Nephron progenitor cell (in vitro differentiated cells): ENCODE measurements at regions not wholly inside any gene's neighbourhood (a gene's known extent, or its start where the extent isn't known, plus 50 kb on each side); places are given as distances from the start of the nearest gene placed in this dataset.
"Not testable (repeated sequence)": the region's sequence is repeated elsewhere in the genome, so short reads cannot be mapped to it uniquely, and the experiment has no call there.

Source experiments
- DNase-seq: peaks from one replicate; pipeline ENCODE4 v3.0.0; 2021
- H3K27ac Mint-ChIP-seq: 2 replicates; pipeline ENCODE4 v1.8.0; 2021; ENCODE audit warnings: mild to moderate bottlenecking, moderate library complexity, mixed read lengths
- H3K27me3 Mint-ChIP-seq: 2 replicates; pipeline ENCODE4 v1.8.0; 2021; ENCODE audit warnings: mild to moderate bottlenecking, low read depth, mixed read lengths; ENCODE audit not compliant: poor library complexity
- H3K36me3 Mint-ChIP-seq: 2 replicates; pipeline ENCODE4 v1.8.0; 2021; ENCODE audit warnings: low read depth, mixed read lengths
- H3K4me1 Mint-ChIP-seq: 2 replicates; pipeline ENCODE4 v1.8.0; 2021; ENCODE audit warnings: mixed read lengths
- H3K4me3 Mint-ChIP-seq: 2 replicates; pipeline ENCODE4 v1.8.0; 2021; ENCODE audit warnings: mild to moderate bottlenecking, moderate library complexity, mixed read lengths
- H3K9me3 Mint-ChIP-seq: 2 replicates; pipeline ENCODE4 v1.8.0; 2021; ENCODE audit warnings: mild to moderate bottlenecking, moderate library complexity, mixed read lengths
- CTCF ChIP-seq: fragments of 200-600 bp; sonication (generic); IDR thresholded peaks from 2 replicates; pipeline ENCODE4 v1.5.0; 2021; ENCODE audit warnings: antibody characterized with exemption

- no peaks in the 10 kb centered on the region for H3K36me3 Mint-ChIP-seq
- H3K9me3 Mint-ChIP-seq: peaks cover 32% of the 10 kb centered on the region
- TF ChIP-seq CTCF: no peak
- H3K27ac Mint-ChIP-seq: no peak overlapping the region
- H3K4me1 Mint-ChIP-seq: peaks cover 20% of the 10 kb centered on the region
- DNase-seq: no peak
- H3K4me3 Mint-ChIP-seq: no peak overlapping the region
- no peaks in the 10 kb centered on the region for H3K27me3 Mint-ChIP-seq
Observed at GRCh38 chr6:25154034-25154596, 125.1 kb upstream of the CARMIL1 start.

- Mint-ChIP-seq H3K36me3 (no peaks in the 10 kb centered on the region), H3K9me3 (peaks cover 43% of the 10 kb centered on the region), H3K27ac (no peak overlapping the region), H3K4me1 (peaks cover 20% of the 10 kb centered on the region), H3K4me3 (no peak overlapping the region), H3K27me3 (no peaks in the 10 kb centered on the region)
- no peak for TF ChIP-seq CTCF
- DNase-seq: no peak
Observed at GRCh38 chr6:25155211-25155610, 124.0 kb upstream of the CARMIL1 start.

- H3K36me3 Mint-ChIP-seq: no peaks in the 10 kb centered on the region
- no peak overlapping the region for H3K27ac Mint-ChIP-seq
- no peak overlapping the region for H3K4me3 Mint-ChIP-seq
- H3K27me3 Mint-ChIP-seq: no peaks in the 10 kb centered on the region
- H3K9me3 Mint-ChIP-seq: peaks cover 51% of the 10 kb centered on the region
- TF ChIP-seq CTCF: no peak
- H3K4me1 Mint-ChIP-seq: peaks cover 20% of the 10 kb centered on the region
- no peak for DNase-seq
Observed at GRCh38 chr6:25156123-25156522, 123.1 kb upstream of the CARMIL1 start.

- Mint-ChIP-seq H3K9me3 (peaks cover 60% of the 10 kb centered on the region), H3K4me1 (peaks cover 20% of the 10 kb centered on the region), H3K27ac (no peak overlapping the region), H3K4me3 (no peak overlapping the region), H3K36me3 (no peaks in the 10 kb centered on the region), H3K27me3 (no peaks in the 10 kb centered on the region)
- no peak for TF ChIP-seq CTCF
- no peak for DNase-seq
Observed at GRCh38 chr6:25157183-25157582, 122.0 kb upstream of the CARMIL1 start.

- H3K27me3 Mint-ChIP-seq: no peaks in the 10 kb centered on the region
- DNase-seq: no peak
- no peak for TF ChIP-seq CTCF
- H3K4me1 Mint-ChIP-seq: peaks cover 20% of the 10 kb centered on the region
- no peak overlapping the region for H3K27ac Mint-ChIP-seq
- H3K36me3 Mint-ChIP-seq: no peaks in the 10 kb centered on the region
- peaks cover 57% of the 10 kb centered on the region for H3K9me3 Mint-ChIP-seq
- H3K4me3 Mint-ChIP-seq: no peak overlapping the region
Observed at GRCh38 chr6:25157842-25158241, 121.3 kb upstream of the CARMIL1 start.

GRCh38 chr6:25160134-25160533 is 119.0 kb upstream of the CARMIL1 start:
- not testable (repeated sequence) for H3K4me1 Mint-ChIP-seq, DNase-seq, H3K27me3 Mint-ChIP-seq, H3K36me3 Mint-ChIP-seq, H3K4me3 Mint-ChIP-seq, H3K27ac Mint-ChIP-seq
- peaks cover 66% of the 10 kb centered on the region for H3K9me3 Mint-ChIP-seq
